Lower leg skin (tissue), 4 donors: ENCODE measurements at regions not wholly inside any gene's neighbourhood (a gene's known extent, or its start where the extent isn't known, plus 50 kb on each side); places are given as distances from the start of the nearest gene placed in this dataset.

Experiments
- DNase-seq, 2 donors: peaks; one replicate each; pipeline ENCODE4 v3.0.0-alpha.2; 2019; ENCODE audit warnings: low spot score in 2 of 2
- H3K4me3 ChIP-seq: fragments of 200-600 bp; sonication (generic); 2 replicates; pipeline ENCODE4 v1.5.1; 2017; ENCODE audit warnings: mild to moderate bottlenecking, low read depth; ENCODE audit not compliant: poor library complexity, severe bottlenecking
- CTCF ChIP-seq, 3 donors: fragments of 450-650 bp; IDR thresholded peaks; one replicate each; pipeline ENCODE4 v1.5.1; 2016; ENCODE audit warnings: antibody characterized with exemption in 3 of 3, mild to moderate bottlenecking in 3 of 3, moderate library complexity in 2 of 3
- POLR2A ChIP-seq, 2 donors: fragments of 450-650 bp; IDR thresholded peaks; one replicate each; pipeline ENCODE4 v1.6.1; 2016 to 2017; ENCODE audit warnings: antibody characterized with exemption in 2 of 2, mild to moderate bottlenecking in 1 of 2, moderate library complexity in 1 of 2
- WGBS, 2 donors: methylation state at CpG; one replicate each; pipeline ENCODE4 v1.1.5; 2018; 5-methylcytosine and 5-hydroxymethylcytosine counted together
- intact Hi-C: fragments of 100-400 bp; cut with DNase I; formaldehyde crosslinking; loops from one replicate; pipeline ENCODE4 v1.15.0; 2023; ENCODE audit warnings: low total_unique reads

GRCh38 chr13:30030141-30030750 lies 179.8 kb upstream of the UBL3 start:
- H3K4me3 ChIP-seq, result no peak overlapping the region
- intact Hi-C loops, result no loop called here
- TF ChIP-seq CTCF (IDR thresholded peaks at IDR 0.05) (no peak), POLR2A (IDR thresholded peaks at IDR 0.05) (no peak)
- no peak for DNase-seq
- WGBS, 2 donors, result 64 to 68% methylated on average over 4 of the region's 4 CpGs

- intact Hi-C loops, result no loop called here
- TF ChIP-seq CTCF (IDR thresholded peaks at IDR 0.05), result no peak
- TF ChIP-seq POLR2A (IDR thresholded peaks at IDR 0.05), result no peak
- 80 to 81% methylated on average over 6 of the region's 6 CpGs for WGBS, 2 donors
- no peak overlapping the region for H3K4me3 ChIP-seq
- DNase-seq, result no peak
Observed at GRCh38 chr13:30027569-30028455, 177.4 kb upstream of the UBL3 start.

- WGBS, 2 donors, result 76 to 88% methylated on average over 5 of the region's 5 CpGs
- intact Hi-C loops, result no loop called here
- no peak for TF ChIP-seq POLR2A (IDR thresholded peaks at IDR 0.05)
- TF ChIP-seq CTCF (IDR thresholded peaks at IDR 0.05), result no peak
- no peak for DNase-seq
- H3K4me3 ChIP-seq, result no peak overlapping the region
Observed at GRCh38 chr13:30026909-30027308, 176.5 kb upstream of the UBL3 start.

- intact Hi-C loops, result no loop called here
Observed at GRCh38 chr13:30026093-30026492, 175.7 kb upstream of the UBL3 start.

GRCh38 chr13:30025351-30025750 lies 174.9 kb upstream of the UBL3 start:
- intact Hi-C loops, result no loop called here
- no peak for TF ChIP-seq CTCF (IDR thresholded peaks at IDR 0.05)
- no peak for TF ChIP-seq POLR2A (IDR thresholded peaks at IDR 0.05)
- H3K4me3 ChIP-seq, result no peak overlapping the region
- DNase-seq, result no peak
- WGBS, 2 donors, result 85 to 97% methylated on average over 1 of the region's 1 CpG

More at GRCh38 chr13:30026093-30026492, 175.7 kb upstream of the UBL3 start:
- WGBS, 2 donors, result 65 to 70% methylated on average over 5 of the region's 5 CpGs
- TF ChIP-seq CTCF (IDR thresholded peaks at IDR 0.05) (no peak), POLR2A (IDR thresholded peaks at IDR 0.05) (no peak)
- peak in 1 of 2 donors; percentile 33 for DNase-seq
- no peak overlapping the region for H3K4me3 ChIP-seq
